Activated naive CD8-positive, alpha-beta T cell treated with anti-CD3 and anti-CD28 coated beads for 36 hours (primary cell): ENCODE measurements at regions not wholly inside any gene's neighbourhood (a gene's known extent, or its start where the extent isn't known, plus 50 kb on each side); places are given as distances from the start of the nearest gene placed in this dataset.

Source experiments
- DNase-seq: peaks from one replicate; pipeline ENCODE4 v3.0.0; 2021
- H3K27ac Mint-ChIP-seq: one replicate; pipeline ENCODE4 v1.8.0; 2022; ENCODE audit warnings: mild to moderate bottlenecking, moderate library complexity, mixed read lengths
- H3K27me3 Mint-ChIP-seq: one replicate; pipeline ENCODE4 v1.8.0; 2022; ENCODE audit warnings: mild to moderate bottlenecking, mixed read lengths
- H3K36me3 Mint-ChIP-seq: one replicate; pipeline ENCODE4 v1.8.0; 2021; ENCODE audit warnings: mild to moderate bottlenecking, mixed read lengths
- H3K4me1 Mint-ChIP-seq: one replicate; pipeline ENCODE4 v1.8.0; 2021; ENCODE audit warnings: mixed read lengths
- H3K4me3 Mint-ChIP-seq: one replicate; pipeline ENCODE4 v1.8.0; 2022; ENCODE audit warnings: mild to moderate bottlenecking, moderate library complexity, mixed read lengths
- H3K9me3 Mint-ChIP-seq: one replicate; pipeline ENCODE4 v1.8.0; 2022; ENCODE audit warnings: mixed read lengths

GRCh38 chr7:153012203-153012602 lies 252.7 kb downstream of the ACTR3B start:
- H3K4me1 Mint-ChIP-seq, result no peaks in the 10 kb centered on the region
- H3K27ac Mint-ChIP-seq, result no peak overlapping the region
- H3K36me3 Mint-ChIP-seq, result no peaks in the 10 kb centered on the region

GRCh38 chr7:153017223-153017622 lies 257.7 kb downstream of the ACTR3B start:
- peaks cover 4% of the 10 kb centered on the region for H3K9me3 Mint-ChIP-seq
- no peaks in the 10 kb centered on the region for H3K36me3 Mint-ChIP-seq
- no peak overlapping the region for H3K4me3 Mint-ChIP-seq
- DNase-seq, result no peak
- H3K4me1 Mint-ChIP-seq, result no peaks in the 10 kb centered on the region
- H3K27me3 Mint-ChIP-seq, result no peaks in the 10 kb centered on the region
- H3K27ac Mint-ChIP-seq, result no peak overlapping the region

More at GRCh38 chr7:153012203-153012602, 252.7 kb downstream of the ACTR3B start:
- H3K9me3 Mint-ChIP-seq, result no peaks in the 10 kb centered on the region
- no peak for DNase-seq
- H3K4me3 Mint-ChIP-seq, result no peak overlapping the region
- H3K27me3 Mint-ChIP-seq, result no peaks in the 10 kb centered on the region

GRCh38 chr7:153021542-153021941 lies 262.0 kb downstream of the ACTR3B start:
- H3K9me3 Mint-ChIP-seq, result peaks cover 4% of the 10 kb centered on the region
- no peaks in the 10 kb centered on the region for H3K4me1 Mint-ChIP-seq
- H3K27ac Mint-ChIP-seq, result no peak overlapping the region
- no peaks in the 10 kb centered on the region for H3K27me3 Mint-ChIP-seq
- H3K36me3 Mint-ChIP-seq, result no peaks in the 10 kb centered on the region
- no peak for DNase-seq
- no peak overlapping the region for H3K4me3 Mint-ChIP-seq

- Mint-ChIP-seq H3K4me3 (no peak overlapping the region), H3K4me1 (no peaks in the 10 kb centered on the region), H3K27ac (no peak overlapping the region), H3K27me3 (no peaks in the 10 kb centered on the region), H3K36me3 (no peaks in the 10 kb centered on the region), H3K9me3 (peaks cover 4% of the 10 kb centered on the region)
- no peak for DNase-seq
These were observed 263.1 kb downstream of the ACTR3B start for GRCh38 chr7:153022475-153023193.

- Mint-ChIP-seq H3K27me3 (no peaks in the 10 kb centered on the region), H3K9me3 (peaks cover 4% of the 10 kb centered on the region), H3K27ac (no peak overlapping the region), H3K36me3 (no peaks in the 10 kb centered on the region), H3K4me3 (no peak overlapping the region), H3K4me1 (no peaks in the 10 kb centered on the region)
- no peak for DNase-seq
These were observed 263.6 kb downstream of the ACTR3B start for GRCh38 chr7:153023194-153023592.

GRCh38 chr7:153027210-153027609 lies 267.7 kb downstream of the ACTR3B start:
- Mint-ChIP-seq H3K4me1 (no peaks in the 10 kb centered on the region), H3K4me3 (no peak overlapping the region), H3K36me3 (no peaks in the 10 kb centered on the region), H3K27me3 (no peaks in the 10 kb centered on the region), H3K27ac (no peak overlapping the region), H3K9me3 (no peaks in the 10 kb centered on the region)
- no peak for DNase-seq

- H3K4me3 Mint-ChIP-seq, result no peak overlapping the region
- H3K4me1 Mint-ChIP-seq, result no peaks in the 10 kb centered on the region
- H3K27ac Mint-ChIP-seq, result no peak overlapping the region
- H3K36me3 Mint-ChIP-seq, result no peaks in the 10 kb centered on the region
- H3K9me3 Mint-ChIP-seq, result no peaks in the 10 kb centered on the region
- no peaks in the 10 kb centered on the region for H3K27me3 Mint-ChIP-seq
- DNase-seq, result no peak
These were observed 268.4 kb downstream of the ACTR3B start for GRCh38 chr7:153027904-153028303.

- H3K4me1 Mint-ChIP-seq, result no peaks in the 10 kb centered on the region
- no peak for DNase-seq
- no peak overlapping the region for H3K4me3 Mint-ChIP-seq
- H3K36me3 Mint-ChIP-seq, result no peaks in the 10 kb centered on the region
- H3K27ac Mint-ChIP-seq, result no peak overlapping the region
- no peaks in the 10 kb centered on the region for H3K9me3 Mint-ChIP-seq
- no peaks in the 10 kb centered on the region for H3K27me3 Mint-ChIP-seq
These were observed 271.4 kb downstream of the ACTR3B start for GRCh38 chr7:153030976-153031375.

GRCh38 chr7:153034791-153035190 lies 275.2 kb downstream of the ACTR3B start:
- no peaks in the 10 kb centered on the region for H3K27me3 Mint-ChIP-seq
- H3K27ac Mint-ChIP-seq, result no peak overlapping the region
- DNase-seq, result no peak
- no peaks in the 10 kb centered on the region for H3K4me1 Mint-ChIP-seq
- H3K4me3 Mint-ChIP-seq, result no peak overlapping the region
- H3K36me3 Mint-ChIP-seq, result no peaks in the 10 kb centered on the region
- H3K9me3 Mint-ChIP-seq, result no peaks in the 10 kb centered on the region

GRCh38 chr7:153036396-153037063 lies 277.0 kb downstream of the ACTR3B start:
- Mint-ChIP-seq H3K4me1 (no peaks in the 10 kb centered on the region), H3K9me3 (no peaks in the 10 kb centered on the region), H3K36me3 (no peaks in the 10 kb centered on the region), H3K4me3 (no peak overlapping the region), H3K27me3 (no peaks in the 10 kb centered on the region), H3K27ac (no peak overlapping the region)
- DNase-seq, result no peak

- H3K4me3 Mint-ChIP-seq, result no peak overlapping the region
- no peaks in the 10 kb centered on the region for H3K4me1 Mint-ChIP-seq
- H3K27ac Mint-ChIP-seq, result no peak overlapping the region
- no peaks in the 10 kb centered on the region for H3K36me3 Mint-ChIP-seq
- no peaks in the 10 kb centered on the region for H3K27me3 Mint-ChIP-seq
- no peak for DNase-seq
- no peaks in the 10 kb centered on the region for H3K9me3 Mint-ChIP-seq
These were observed 283.9 kb downstream of the ACTR3B start for GRCh38 chr7:153043440-153043839.

GRCh38 chr7:153044981-153045380 lies 285.4 kb downstream of the ACTR3B start:
- Mint-ChIP-seq H3K27me3 (no peaks in the 10 kb centered on the region), H3K27ac (no peak overlapping the region), H3K4me1 (no peaks in the 10 kb centered on the region), H3K36me3 (no peaks in the 10 kb centered on the region), H3K9me3 (no peaks in the 10 kb centered on the region), H3K4me3 (no peak overlapping the region)
- no peak for DNase-seq

- H3K27ac Mint-ChIP-seq, result no peak overlapping the region
- no peaks in the 10 kb centered on the region for H3K4me1 Mint-ChIP-seq
- H3K9me3 Mint-ChIP-seq, result no peaks in the 10 kb centered on the region
- H3K36me3 Mint-ChIP-seq, result no peaks in the 10 kb centered on the region
- no peak overlapping the region for H3K4me3 Mint-ChIP-seq
- H3K27me3 Mint-ChIP-seq, result no peaks in the 10 kb centered on the region
- no peak for DNase-seq
These were observed 287.8 kb downstream of the ACTR3B start for GRCh38 chr7:153047079-153047959.

- no peak overlapping the region for H3K27ac Mint-ChIP-seq
- H3K36me3 Mint-ChIP-seq, result no peaks in the 10 kb centered on the region
- no peak for DNase-seq
- no peaks in the 10 kb centered on the region for H3K4me1 Mint-ChIP-seq
- no peaks in the 10 kb centered on the region for H3K27me3 Mint-ChIP-seq
- no peak overlapping the region for H3K4me3 Mint-ChIP-seq
- H3K9me3 Mint-ChIP-seq, result no peaks in the 10 kb centered on the region
These were observed 292.7 kb downstream of the ACTR3B start for GRCh38 chr7:153052206-153052605.

- no peaks in the 10 kb centered on the region for H3K9me3 Mint-ChIP-seq
- H3K27me3 Mint-ChIP-seq, result peaks cover 3% of the 10 kb centered on the region
- H3K27ac Mint-ChIP-seq, result no peak overlapping the region
- DNase-seq, result no peak
- H3K4me1 Mint-ChIP-seq, result no peaks in the 10 kb centered on the region
- H3K36me3 Mint-ChIP-seq, result no peaks in the 10 kb centered on the region
- H3K4me3 Mint-ChIP-seq, result no peak overlapping the region
These were observed 302.5 kb downstream of the ACTR3B start for GRCh38 chr7:153061910-153062528.
